H1 (cell line): ENCODE measurements at regions not wholly inside any gene's neighbourhood (a gene's known extent, or its start where the extent isn't known, plus 50 kb on each side); places are given as distances from the start of the nearest gene placed in this dataset.

Experiments used
- CTCF ChIA-PET: fragments of 300-600 bp; sonication (Branson Sonifier 250); formaldehyde crosslinking; loops from one replicate; lab custom pipeline; 2021; ENCODE audit not compliant: partially characterized antibody; lab: Charles Lee
- POLR2A ChIA-PET: fragments of 300-600 bp; sonication (Branson Sonifier 250); formaldehyde crosslinking; loops from one replicate; lab custom pipeline; 2021; ENCODE audit warnings: inconsistent platforms; ENCODE audit not compliant: partially characterized antibody; lab: Charles Lee
- DNase-seq, 2 experiments: peaks; one replicate each; pipeline versions ENCODE4 v3.0.0 to v3.0.0-alpha.2; 2010 to 2022; ENCODE audit warnings: low spot score in 2 of 2, low read depth in 1 of 2, mixed read lengths in 1 of 2
- FAIRE-seq: peaks from 2 replicates; lab custom pipeline; 2011; peaks lifted over from hg19 to GRCh38; lab: Jason Lieb, UNC
- H2AFZ ChIP-seq: 2 replicates; pipeline ENCODE4 v1.8.1; 2012; ENCODE audit warnings: low read length, inconsistent platforms
- H2AK5ac ChIP-seq: 2 replicates; pipeline ENCODE4 v1.6.1; 2013; ENCODE audit warnings: low read depth, low read length
- H2BK120ac ChIP-seq: replicated peaks from 2 replicates; pipeline ENCODE3; 2013; ENCODE audit warnings: low read depth, low read length, inconsistent platforms
- H2BK12ac ChIP-seq: 2 replicates; pipeline ENCODE4 v1.6.1; 2013; ENCODE audit warnings: low read depth, low read length
- H2BK15ac ChIP-seq: 2 replicates; pipeline ENCODE4 v1.6.1; 2013; ENCODE audit warnings: low read length
- H2BK20ac ChIP-seq: 2 replicates; pipeline ENCODE4 v1.6.1; 2013; ENCODE audit warnings: low read length
- H2BK5ac ChIP-seq: 2 replicates; pipeline ENCODE4 v1.6.1; 2013; ENCODE audit warnings: low read depth, low read length
- H3K14ac ChIP-seq: 2 replicates; pipeline ENCODE4 v1.6.1; 2013; ENCODE audit warnings: inconsistent platforms; ENCODE audit not compliant: insufficient read length
- H3K18ac ChIP-seq: 2 replicates; pipeline ENCODE4 v1.6.1; 2013; ENCODE audit warnings: low read length; ENCODE audit errors: extremely low read depth
- H3K23ac ChIP-seq: 2 replicates; pipeline ENCODE4 v1.6.1; 2013; ENCODE audit warnings: inconsistent platforms; ENCODE audit not compliant: insufficient read length
- H3K23me2 ChIP-seq: 2 replicates; pipeline ENCODE4 v1.6.1; 2013; ENCODE audit warnings: low read depth, low read length
- H3K27ac ChIP-seq: 2 replicates; pipeline ENCODE4 v1.6.1; 2011; ENCODE audit warnings: low read depth, low read length, inconsistent platforms
- H3K27me3 ChIP-seq, 4 experiments: replicated peaks in 1 of 4; 1 replicate in 1 of 4; 2 replicates in 3 of 4; pipeline versions ENCODE4 v1.6.1 to v1.8.1; 2011 to 2013; ENCODE audit warnings: low read length in 3 of 4, mild to moderate bottlenecking in 3 of 4, inconsistent platforms in 2 of 4, mixed read lengths in 2 of 4, moderate library complexity in 1 of 4; ENCODE audit not compliant: control insufficient read depth in 3 of 4, insufficient read depth in 3 of 4; ENCODE audit errors: extremely low read depth in 1 of 4
- H3K36me3 ChIP-seq, 4 experiments: 2 replicates each; pipeline versions ENCODE4 v1.6.1 to v1.8.1; 2011 to 2013; ENCODE audit warnings: mild to moderate bottlenecking in 4 of 4, low read length in 3 of 4, moderate library complexity in 2 of 4, control low read depth in 1 of 4, inconsistent platforms in 1 of 4; ENCODE audit not compliant: insufficient read depth in 4 of 4, control insufficient read depth in 2 of 4
- H3K4ac ChIP-seq: replicated peaks from 2 replicates; pipeline ENCODE3; 2013; ENCODE audit warnings: low read length, low read depth, mixed read lengths, inconsistent platforms; ENCODE audit not compliant: insufficient read length
- H3K4me1 ChIP-seq, 4 experiments: replicated peaks in 1 of 4; 1 replicate in 1 of 4; 2 replicates in 3 of 4; pipeline versions ENCODE4 v1.6.1 to v1.8.1; 2011 to 2013; ENCODE audit warnings: low read length in 3 of 4, inconsistent platforms in 2 of 4, mixed read lengths in 1 of 4; ENCODE audit not compliant: insufficient read depth in 4 of 4, control insufficient read depth in 3 of 4
- H3K4me2 ChIP-seq, 2 experiments: 2 replicates each; pipeline versions ENCODE4 v1.6.1 to v1.8.1; 2011 to 2013; ENCODE audit warnings: low read depth in 2 of 2, low read length in 2 of 2, control low read depth in 1 of 2, inconsistent platforms in 1 of 2, mild to moderate bottlenecking in 1 of 2; ENCODE audit not compliant: insufficient read depth in 1 of 2
- H3K4me3 ChIP-seq, 4 experiments: fragments of 200-600, 300-600 bp in 1 of 4; sonication (generic), shearing (Covaris generic), sonication (Bioruptor Twin) in 1 of 4; 2 replicates each; pipeline versions ENCODE4 v1.5.1 to v1.8.1; 2011 to 2016; ENCODE audit warnings: low read length in 4 of 4, low read depth in 3 of 4, control low read depth in 2 of 4, inconsistent platforms in 2 of 4, mild to moderate bottlenecking in 2 of 4, mixed read lengths in 1 of 4, moderate library complexity in 1 of 4; ENCODE audit not compliant: insufficient read depth in 2 of 4; ENCODE audit errors: extremely low read depth in 1 of 4
- H3K56ac ChIP-seq: replicated peaks from 2 replicates; pipeline ENCODE3; 2013; ENCODE audit warnings: low read depth, mild to moderate bottlenecking, mixed read lengths, low read length, inconsistent platforms; ENCODE audit not compliant: insufficient read length
- H3K79me1 ChIP-seq: 2 replicates; pipeline ENCODE4 v1.6.1; 2013; ENCODE audit warnings: low read depth, low read length, control low read depth
- H3K79me2 ChIP-seq, 2 experiments: 2 replicates each; pipeline versions ENCODE4 v1.6.1 to v1.8.1; 2012 to 2013; ENCODE audit warnings: low read length in 2 of 2, mild to moderate bottlenecking in 2 of 2, inconsistent platforms in 1 of 2; ENCODE audit not compliant: insufficient read depth in 2 of 2, control insufficient read depth in 1 of 2
- H3K9ac ChIP-seq, 4 experiments: replicated peaks in 1 of 4; 1 replicate in 1 of 4; 2 replicates in 3 of 4; pipeline versions ENCODE4 v1.6.1 to v1.8.1; 2011 to 2013; ENCODE audit warnings: low read depth in 3 of 4, low read length in 3 of 4, control low read depth in 2 of 4, mild to moderate bottlenecking in 2 of 4, moderate library complexity in 2 of 4, inconsistent platforms in 1 of 4; ENCODE audit errors: extremely low read depth in 1 of 4
- H3K9me3 ChIP-seq, 2 experiments: 2 replicates each; pipeline versions ENCODE4 v1.6.1 to v1.8.1; 2012 to 2013; ENCODE audit warnings: mild to moderate bottlenecking in 2 of 2, moderate library complexity in 2 of 2, control low read depth in 1 of 2, inconsistent platforms in 1 of 2, low read depth in 1 of 2, low read length in 1 of 2, mixed read lengths in 1 of 2; ENCODE audit not compliant: insufficient read depth in 2 of 2
- H4K20me1 ChIP-seq, 2 experiments: replicated peaks in 1 of 2; 2 replicates each; pipeline versions ENCODE3 to v1.8.1; 2011 to 2013; ENCODE audit warnings: inconsistent platforms in 2 of 2, low read length in 2 of 2, mild to moderate bottlenecking in 1 of 2; ENCODE audit not compliant: insufficient read depth in 2 of 2, control insufficient read depth in 1 of 2
- H4K5ac ChIP-seq: 2 replicates; pipeline ENCODE4 v1.6.1; 2013; ENCODE audit warnings: low read length, low read depth, mixed read lengths, inconsistent platforms; ENCODE audit not compliant: insufficient read length
- H4K8ac ChIP-seq: 2 replicates; pipeline ENCODE4 v1.8.0; 2013; ENCODE audit warnings: mild to moderate bottlenecking, moderate library complexity, low read length, inconsistent platforms; ENCODE audit not compliant: insufficient read depth; ENCODE audit errors: extremely low read depth
- H4K91ac ChIP-seq: replicated peaks from 2 replicates; pipeline ENCODE3; 2013; ENCODE audit warnings: low read length, mixed read lengths, inconsistent platforms; ENCODE audit not compliant: insufficient read length
- EZH2 ChIP-seq: fragments of 200-600 bp; sonication (generic); IDR thresholded peaks from 2 replicates; pipeline ENCODE4 v1.7.1; 2012; ENCODE audit warnings: low read depth, mild to moderate bottlenecking, moderate library complexity, low read length, inconsistent platforms; ENCODE audit not compliant: severe bottlenecking
- KDM1A ChIP-seq: fragments of 200-600, 300-600 bp; sonication (generic); IDR thresholded peaks from 2 replicates; pipeline ENCODE4 v1.7.1; 2016; ENCODE audit warnings: mild to moderate bottlenecking, low read length, borderline replicate concordance
- MAFK ChIP-seq: IDR thresholded peaks from 2 replicates; pipeline ENCODE4 v1.6.1; 2012; ENCODE audit warnings: low read depth, mild to moderate bottlenecking, improper control_type of control experiment, low read length
- PHF8 ChIP-seq: fragments of 200-600 bp; sonication (generic); conservative IDR thresholded peaks from 2 replicates; pipeline ENCODE4 v1.7.1; 2012; ENCODE audit warnings: low read depth, mild to moderate bottlenecking, inconsistent platforms, low read length, moderate library complexity
- RFX5 ChIP-seq: IDR thresholded peaks from 2 replicates; pipeline ENCODE4 v1.6.1; 2011; ENCODE audit warnings: low read depth, low read length, improper control_type of control experiment, borderline replicate concordance
- SIRT6 ChIP-seq: IDR thresholded peaks from one replicate; pipeline ENCODE4 v1.7.1; 2012; ENCODE audit warnings: low read length, inconsistent platforms
- TCF12 ChIP-seq: IDR thresholded peaks from 2 replicates; pipeline ENCODE4 v1.6.1; 2011; ENCODE audit warnings: low read depth, mild to moderate bottlenecking, low read length
- WGBS, 2 experiments: shearing (Covaris generic) in 1 of 2; methylation state at CpG; one replicate each; pipeline versions ENCODE4 v1.1.6 to v1.1.7; 2013 to 2015; ENCODE audit warnings: low lambda C conversion rate in 2 of 2, mixed read lengths in 2 of 2, inconsistent platforms in 1 of 2, low coverage in 1 of 2, missing lambda C conversion rate in 1 of 2; ENCODE audit not compliant: insufficient replicate concordance in 2 of 2, insufficient coverage in 1 of 2, insufficient read length in 1 of 2; ENCODE audit errors: extremely low coverage in 1 of 2, missing lambda C conversion rate in 1 of 2; 5-methylcytosine and 5-hydroxymethylcytosine counted together
- TF ChIP-seq, protein P1 (sequence below), 3 experiments: IDR thresholded peaks; 1 replicate in 2 of 3; 2 replicates in 1 of 3; pipeline versions ENCODE4 v1.5.1 to v1.6.1; 2011; ENCODE audit warnings: low read length in 3 of 3, mild to moderate bottlenecking in 3 of 3, inconsistent platforms in 2 of 3, low read depth in 1 of 3, moderate library complexity in 1 of 3; ENCODE audit not compliant: insufficient read depth in 1 of 3; ENCODE audit errors: control extremely low read depth in 1 of 3

DNA sequence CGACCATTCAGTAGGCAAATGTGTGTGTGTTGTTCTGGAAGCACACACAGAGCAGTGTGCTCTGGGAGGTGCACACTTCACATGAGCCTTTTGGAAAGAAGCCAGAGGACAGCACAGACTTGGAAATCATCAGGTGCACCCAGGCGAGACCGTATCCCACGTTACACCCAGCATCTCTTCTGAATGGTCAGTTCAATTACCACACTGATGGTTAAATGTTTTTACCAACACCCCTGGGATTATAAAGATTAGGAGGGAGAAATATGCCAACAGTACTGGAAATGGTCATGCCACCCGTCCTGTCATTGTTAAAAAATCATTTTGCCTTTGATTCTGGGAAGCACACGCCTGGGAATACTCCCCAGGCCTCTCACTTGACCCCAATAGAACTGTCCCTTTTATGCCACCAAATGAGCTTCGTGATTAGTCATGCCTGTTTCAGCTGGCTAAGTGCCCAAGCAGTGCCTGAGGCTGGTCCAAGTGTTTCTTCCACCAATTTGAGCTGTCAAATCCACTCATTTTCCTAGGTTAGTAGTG, 183.7 kb downstream of the NRP2 start:
- Histone ChIP-seq H3K9me3 (no peaks in the 10 kb centered on the region), H3K14ac (no peak overlapping the region), H3K56ac (no peak overlapping the region), H2AFZ (no peak overlapping the region), H3K4ac (no peak overlapping the region), H3K36me3 (no peaks in the 10 kb centered on the region), H2BK5ac (no peak overlapping the region), H3K27ac (no peak overlapping the region), H4K8ac (no peak overlapping the region), H3K79me1 (no peaks in the 10 kb centered on the region), H3K27me3 (no peaks in the 10 kb centered on the region), H3K4me1 (no peaks in the 10 kb centered on the region), H4K20me1 (no peaks in the 10 kb centered on the region), H3K79me2 (no peaks in the 10 kb centered on the region), H3K4me2 (no peak overlapping the region), H3K4me3 (no peak overlapping the region), H2BK20ac (no peak overlapping the region), H2BK15ac (no peak overlapping the region), H2BK12ac (no peak overlapping the region), H3K18ac (no peak overlapping the region), H3K23me2 (no peaks in the 10 kb centered on the region; the same call in 1 of the 2 replicates), H2BK120ac (no peak overlapping the region), H2AK5ac (no peak overlapping the region), H3K23ac (no peak overlapping the region), H3K9ac (no peak overlapping the region), H4K91ac (no peak overlapping the region), H4K5ac (no peak overlapping the region)
- ChIA-PET POLR2A (no interaction called here), CTCF (interaction anchor here (1.0 to 1.9 kb wide), 3 partner anchors 39 to 92 kb away, joined by 3 to 6 read pairs (median 5); no protein-coding TSS in a partner anchor)
- WGBS, 2 experiments, result 84% methylated on average over 7 of the region's 7 CpGs; no CpG with 5 or more reads in 1 of the 2 experiments
- DNase-seq (no peak), FAIRE-seq (no peak)
- TF ChIP-seq, protein P1, sequence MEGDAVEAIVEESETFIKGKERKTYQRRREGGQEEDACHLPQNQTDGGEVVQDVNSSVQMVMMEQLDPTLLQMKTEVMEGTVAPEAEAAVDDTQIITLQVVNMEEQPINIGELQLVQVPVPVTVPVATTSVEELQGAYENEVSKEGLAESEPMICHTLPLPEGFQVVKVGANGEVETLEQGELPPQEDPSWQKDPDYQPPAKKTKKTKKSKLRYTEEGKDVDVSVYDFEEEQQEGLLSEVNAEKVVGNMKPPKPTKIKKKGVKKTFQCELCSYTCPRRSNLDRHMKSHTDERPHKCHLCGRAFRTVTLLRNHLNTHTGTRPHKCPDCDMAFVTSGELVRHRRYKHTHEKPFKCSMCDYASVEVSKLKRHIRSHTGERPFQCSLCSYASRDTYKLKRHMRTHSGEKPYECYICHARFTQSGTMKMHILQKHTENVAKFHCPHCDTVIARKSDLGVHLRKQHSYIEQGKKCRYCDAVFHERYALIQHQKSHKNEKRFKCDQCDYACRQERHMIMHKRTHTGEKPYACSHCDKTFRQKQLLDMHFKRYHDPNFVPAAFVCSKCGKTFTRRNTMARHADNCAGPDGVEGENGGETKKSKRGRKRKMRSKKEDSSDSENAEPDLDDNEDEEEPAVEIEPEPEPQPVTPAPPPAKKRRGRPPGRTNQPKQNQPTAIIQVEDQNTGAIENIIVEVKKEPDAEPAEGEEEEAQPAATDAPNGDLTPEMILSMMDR (IDR thresholded peaks at IDR 0.05; ENCODE audit: control extremely low read depth in 1 of 3, insufficient read depth in 1 of 3, low read depth in 1 of 3, low read length in 3 of 3), result no peak
- no peak for TF ChIP-seq MAFK
- no peak for TF ChIP-seq PHF8
- no peak for TF ChIP-seq SIRT6
- no peak for TF ChIP-seq RFX5
- TF ChIP-seq EZH2, result no peak
- TF ChIP-seq TCF12, result no peak
- TF ChIP-seq KDM1A, result no peak
